T-cell (primary cell): ENCODE measurements at regions not wholly inside any gene's neighbourhood (a gene's known extent, or its start where the extent isn't known, plus 50 kb on each side); places are given as distances from the start of the nearest gene placed in this dataset.

Source experiments
- ATAC-seq, 4 experiments: fragments of 200-7000 bp in 3 of 4; fragments of 150-1000 bp in 1 of 4; cut with Tn5 transposase; replicated peaks in 1 of 4; 1 replicate in 3 of 4; 2 replicates in 1 of 4; pipeline ENCODE4 v1.10.0; 2021; ENCODE audit warnings: moderate library complexity in 3 of 4, mild to moderate bottlenecking in 2 of 4, moderate number of reproducible peaks in 1 of 4
- CTCF ChIA-PET, 2 donors: fragments of 300-600 bp; sonication (Branson Sonifier 250); formaldehyde crosslinking; loops; one replicate each; lab custom pipeline; 2022; ENCODE audit warnings: antibody characterized with exemption in 2 of 2; lab: Charles Lee
- POLR2A ChIA-PET, 2 donors: fragments of 300-600 bp; sonication (Branson Sonifier 250); formaldehyde crosslinking; loops; one replicate each; lab custom pipeline; 2022; ENCODE audit warnings: antibody characterized with exemption in 2 of 2; lab: Charles Lee
- DNase-seq, 35 experiments: peaks; one replicate each; pipeline versions ENCODE4 v3.0.0 to v3.0.0-alpha.2; 2013 to 2023
- H3K27ac ChIP-seq: one replicate; pipeline ENCODE4 v1.5.1; 2013; ENCODE audit warnings: low read length
- H3K27me3 ChIP-seq, 2 experiments: replicated peaks in 1 of 2; 1 replicate in 1 of 2; 2 replicates in 1 of 2; pipeline versions ENCODE4 v1.6.1 to v1.7.0; 2013; ENCODE audit warnings: low read length in 1 of 2, mixed read lengths in 1 of 2; ENCODE audit not compliant: control insufficient read depth in 2 of 2, insufficient read depth in 2 of 2; ENCODE audit errors: extremely low read depth in 1 of 2
- H3K36me3 ChIP-seq, 2 donors: 1 replicate in 1 of 2; 2 replicates in 1 of 2; pipeline versions ENCODE4 v1.6.1 to v1.7.0; 2013; ENCODE audit warnings: low read length in 1 of 2; ENCODE audit not compliant: control insufficient read depth in 2 of 2, insufficient read depth in 1 of 2; ENCODE audit errors: extremely low read depth in 1 of 2
- H3K4me1 ChIP-seq, 2 experiments: 1 replicate in 1 of 2; 2 replicates in 1 of 2; pipeline versions ENCODE4 v1.6.1 to v1.7.0; 2013; ENCODE audit warnings: low read length in 2 of 2, mixed read lengths in 1 of 2; ENCODE audit not compliant: insufficient read depth in 2 of 2, control insufficient read depth in 1 of 2; ENCODE audit errors: extremely low read depth in 1 of 2
- H3K4me3 ChIP-seq, 2 donors: 1 replicate in 1 of 2; 2 replicates in 1 of 2; pipeline versions ENCODE4 v1.5.1 to v1.7.0; 2013; ENCODE audit warnings: mild to moderate bottlenecking in 2 of 2, low read length in 1 of 2, moderate library complexity in 1 of 2; ENCODE audit not compliant: control insufficient read depth in 1 of 2; ENCODE audit errors: extremely low read depth in 1 of 2
- H3K9me3 ChIP-seq: 2 replicates; pipeline ENCODE4 v1.7.0; 2013
- H3K27ac Mint-ChIP-seq, 2 donors: one replicate each; pipeline ENCODE4 v1.8.0; 2020 to 2021; ENCODE audit warnings: mild to moderate bottlenecking in 2 of 2, mixed read lengths in 2 of 2
- H3K27me3 Mint-ChIP-seq, 2 donors: one replicate each; pipeline ENCODE4 v1.8.0; 2021 to 2022; ENCODE audit warnings: mixed read lengths in 2 of 2
- H3K36me3 Mint-ChIP-seq: one replicate; pipeline ENCODE4 v1.8.0; 2021; ENCODE audit warnings: mixed read lengths
- H3K4me1 Mint-ChIP-seq, 3 donors: one replicate each; pipeline ENCODE4 v1.8.0; 2020 to 2022; ENCODE audit warnings: mixed read lengths in 3 of 3, mild to moderate bottlenecking in 1 of 3
- H3K4me3 Mint-ChIP-seq, 3 donors: one replicate each; pipeline ENCODE4 v1.8.0; 2020 to 2022; ENCODE audit warnings: mild to moderate bottlenecking in 3 of 3, mixed read lengths in 3 of 3, moderate library complexity in 3 of 3
- H3K9me3 Mint-ChIP-seq, 3 donors: one replicate each; pipeline ENCODE4 v1.8.0; 2020 to 2022; ENCODE audit warnings: mixed read lengths in 3 of 3
- WGBS: methylation state at CpG from one replicate; pipeline ENCODE4 v1.1.5; 2013; ENCODE audit warnings: missing lambda C conversion rate; ENCODE audit not compliant: insufficient coverage; 5-methylcytosine and 5-hydroxymethylcytosine counted together

- ChIA-PET POLR2A (interaction anchor here in 1 of 2 donors (0.6 kb wide), 1 partner anchor 17 kb away, joined by 3 read pairs; no protein-coding TSS in a partner anchor), CTCF (no interaction called here)
- WGBS = 100% methylated on average over 1 of the region's 3 CpGs
- peaks cover 10 to 14% of the 10 kb centered on the region in 2 experiments for H3K4me1 ChIP-seq
- H3K4me1 Mint-ChIP-seq = peaks cover 40 to 56% (median 45%) of the 10 kb centered on the region in 3 donors
- H3K4me3 ChIP-seq = no peak overlapping the region
- ATAC-seq (no peak), DNase-seq (no peak)
- no peaks in the 10 kb centered on the region for H3K27me3 Mint-ChIP-seq
- no peaks in the 10 kb centered on the region for H3K27me3 ChIP-seq
- H3K36me3 Mint-ChIP-seq = no peaks in the 10 kb centered on the region
- no peak overlapping the region for H3K4me3 Mint-ChIP-seq
- no peaks in the 10 kb centered on the region for H3K9me3 ChIP-seq
- H3K27ac ChIP-seq = no peak overlapping the region
- peaks cover 0 to 4% (median 0%) of the 10 kb centered on the region in 3 donors for H3K9me3 Mint-ChIP-seq
- H3K27ac Mint-ChIP-seq = peak overlapping the region in 1 of 2 donors; percentile 71
- no peaks in the 10 kb centered on the region for H3K36me3 ChIP-seq
Measured at GRCh38 chr4:152068866-152069265, 308.1 kb upstream of the GATB start.

DNA sequence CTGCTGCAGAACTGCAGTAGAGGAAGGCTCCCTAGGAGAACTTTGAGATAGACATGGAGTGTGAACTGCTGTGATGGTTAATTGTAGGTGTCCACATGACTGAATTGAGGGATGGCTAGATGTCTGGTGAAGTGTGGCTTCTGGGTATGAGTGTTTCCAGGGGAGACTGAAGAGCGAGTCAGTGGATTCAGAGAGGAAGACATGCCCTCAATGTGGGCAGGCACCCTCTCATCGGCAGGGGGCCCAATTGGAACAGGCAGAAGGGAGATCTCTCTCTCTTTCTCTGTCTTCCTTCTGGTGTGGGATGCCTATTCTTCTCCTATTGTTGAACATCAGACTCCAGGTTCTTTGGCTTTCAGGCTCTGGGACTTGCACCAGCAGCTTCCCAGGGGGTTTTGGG, 304.7 kb upstream of the GATB start:
- peak in 7 of 35 experiments; percentile 3 to 33 (median 16) for DNase-seq
- Histone ChIP-seq H3K27me3 (no peaks in the 10 kb centered on the region), H3K4me3 (no peak overlapping the region), H3K4me1 (peaks cover 14 to 21% of the 10 kb centered on the region in 2 experiments), H3K9me3 (no peaks in the 10 kb centered on the region), H3K36me3 (no peaks in the 10 kb centered on the region), H3K27ac (no peak overlapping the region)
- H3K9me3 Mint-ChIP-seq = peaks cover 0 to 4% (median 0%) of the 10 kb centered on the region in 3 donors
- no peak overlapping the region for H3K4me3 Mint-ChIP-seq
- peaks cover 43 to 55% (median 52%) of the 10 kb centered on the region in 3 donors for H3K4me1 Mint-ChIP-seq
- POLR2A ChIA-PET = no interaction called here
- CTCF ChIA-PET = interaction anchor here in 1 of 2 donors (0.6 kb wide), 1 partner anchor 296 kb away, joined by 4 read pairs; no protein-coding TSS in a partner anchor
- WGBS = no CpG with 5 or more reads among the region's 2 CpGs
- H3K27me3 Mint-ChIP-seq = no peaks in the 10 kb centered on the region
- no peak overlapping the region for H3K27ac Mint-ChIP-seq
- H3K36me3 Mint-ChIP-seq = no peaks in the 10 kb centered on the region
- peak in 1 of 4 experiments; percentile 31 for ATAC-seq

GRCh38 chr4:152064753-152065152, 303.9 kb upstream of the GATB start:
- ATAC-seq (no peak), DNase-seq (no peak)
- no peaks in the 10 kb centered on the region for H3K27me3 ChIP-seq
- no peak overlapping the region for H3K4me3 Mint-ChIP-seq
- no peak overlapping the region for H3K27ac ChIP-seq
- H3K9me3 ChIP-seq = no peaks in the 10 kb centered on the region
- H3K4me1 Mint-ChIP-seq = peaks cover 41 to 52% (median 48%) of the 10 kb centered on the region in 3 donors
- H3K9me3 Mint-ChIP-seq = peaks cover 0 to 4% (median 0%) of the 10 kb centered on the region in 3 donors
- H3K27ac Mint-ChIP-seq = peak overlapping the region in 1 of 2 donors; percentile 49
- H3K27me3 Mint-ChIP-seq = no peaks in the 10 kb centered on the region
- H3K36me3 Mint-ChIP-seq = no peaks in the 10 kb centered on the region
- H3K4me3 ChIP-seq = no peak overlapping the region
- no peaks in the 10 kb centered on the region for H3K36me3 ChIP-seq
- peaks cover 14 to 21% of the 10 kb centered on the region in 2 experiments for H3K4me1 ChIP-seq
- CTCF ChIA-PET = interaction anchor here in 1 of 2 donors (1.0 kb wide), 1 partner anchor 284 kb away, joined by 3 read pairs; no protein-coding TSS in a partner anchor
- WGBS = no CpG with 5 or more reads among the region's 1 CpG
- POLR2A ChIA-PET = no interaction called here

DNA sequence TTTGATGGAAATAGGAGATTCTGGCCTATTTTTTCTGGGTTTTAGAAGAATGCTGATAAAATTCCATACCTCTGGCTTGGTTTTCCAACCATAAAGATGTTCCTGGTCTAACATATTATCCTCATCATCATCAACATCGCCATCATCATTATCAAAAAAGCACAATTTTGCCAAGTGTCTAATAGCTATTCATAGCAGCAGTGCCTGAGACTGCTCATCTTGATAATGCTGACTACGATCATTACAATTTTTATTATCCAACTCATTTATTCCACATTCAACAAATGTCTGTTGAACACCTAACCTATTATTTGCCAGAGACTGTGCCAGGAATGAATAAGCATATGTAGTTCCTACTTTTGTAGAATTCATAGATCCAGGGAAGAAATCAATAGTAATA, 303.5 kb upstream of the GATB start:
- Histone ChIP-seq H3K27me3 (no peaks in the 10 kb centered on the region), H3K36me3 (no peaks in the 10 kb centered on the region), H3K4me3 (no peak overlapping the region), H3K27ac (no peak overlapping the region), H3K9me3 (no peaks in the 10 kb centered on the region), H3K4me1 (peaks cover 14 to 21% of the 10 kb centered on the region in 2 experiments)
- WGBS = 90% methylated on average over 1 of the region's 2 CpGs
- Mint-ChIP-seq H3K27ac (peak overlapping the region in 1 of 2 donors; percentile 49), H3K4me3 (peak overlapping the region in 1 of 3 donors; percentile 23), H3K27me3 (no peaks in the 10 kb centered on the region), H3K36me3 (no peaks in the 10 kb centered on the region), H3K9me3 (peaks cover 0 to 4% (median 0%) of the 10 kb centered on the region in 3 donors), H3K4me1 (peaks cover 41 to 51% (median 48%) of the 10 kb centered on the region in 3 donors)
- DNase-seq (no peak), ATAC-seq (no peak)
- POLR2A ChIA-PET = no interaction called here
- CTCF ChIA-PET = interaction anchor here in 1 of 2 donors (1.0 kb wide), 1 partner anchor 285 kb away, joined by 3 read pairs; no protein-coding TSS in a partner anchor

DNA sequence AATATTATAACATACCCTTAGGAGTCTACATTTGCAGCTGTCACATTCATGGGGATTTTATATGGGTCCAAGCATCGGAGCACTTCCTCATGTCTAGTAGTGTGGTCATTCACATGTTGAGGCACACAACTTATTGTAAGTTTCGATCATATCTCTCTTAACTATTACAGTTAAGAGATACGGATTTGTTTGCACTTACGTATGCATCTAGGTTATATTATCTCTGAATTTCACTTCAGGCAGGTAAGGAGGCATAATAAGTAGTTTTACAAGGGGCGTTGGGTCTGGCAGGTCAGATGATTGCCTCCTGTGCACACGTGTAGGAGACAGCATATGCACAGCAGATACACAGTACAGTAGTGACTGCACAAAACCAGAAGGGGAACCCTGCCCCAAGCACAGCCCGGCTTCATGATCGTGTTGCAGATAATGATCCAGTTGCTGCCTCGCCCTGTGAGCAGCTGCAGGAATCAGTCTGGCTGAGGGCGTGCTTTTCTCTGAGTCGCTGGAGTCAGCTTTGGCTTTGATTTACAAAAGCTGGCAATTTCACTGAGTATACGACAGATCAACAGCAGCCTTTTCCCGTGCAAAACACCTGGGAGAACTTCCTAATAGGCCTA, 302.9 kb upstream of the GATB start:
- CTCF ChIA-PET = interaction anchor here in 1 of 2 donors (1.0 kb wide), 1 partner anchor 285 kb away, joined by 3 read pairs; no protein-coding TSS in a partner anchor
- peaks cover 12 to 18% of the 10 kb centered on the region in 2 experiments for H3K4me1 ChIP-seq
- no peaks in the 10 kb centered on the region for H3K36me3 Mint-ChIP-seq
- no peaks in the 10 kb centered on the region for H3K27me3 ChIP-seq
- no peak overlapping the region for H3K4me3 ChIP-seq
- POLR2A ChIA-PET = no interaction called here
- H3K9me3 ChIP-seq = no peaks in the 10 kb centered on the region
- no peaks in the 10 kb centered on the region for H3K27me3 Mint-ChIP-seq
- peak overlapping the region in 2 of 3 donors; percentile 23 to 24 for H3K4me3 Mint-ChIP-seq
- H3K36me3 ChIP-seq = no peaks in the 10 kb centered on the region
- no peak overlapping the region for H3K27ac ChIP-seq
- 38% methylated on average over 8 of the region's 13 CpGs for WGBS
- DNase-seq (peak in 34 of 35 experiments; percentile 20 to 71 (median 49)), ATAC-seq (peak; percentile 64 to 98 (median 94))
- peaks cover 0 to 4% (median 0%) of the 10 kb centered on the region in 3 donors for H3K9me3 Mint-ChIP-seq
- H3K4me1 Mint-ChIP-seq = peaks cover 36 to 46% (median 43%) of the 10 kb centered on the region in 3 donors
- peak overlapping the region; percentile 34 to 55 for H3K27ac Mint-ChIP-seq

DNA sequence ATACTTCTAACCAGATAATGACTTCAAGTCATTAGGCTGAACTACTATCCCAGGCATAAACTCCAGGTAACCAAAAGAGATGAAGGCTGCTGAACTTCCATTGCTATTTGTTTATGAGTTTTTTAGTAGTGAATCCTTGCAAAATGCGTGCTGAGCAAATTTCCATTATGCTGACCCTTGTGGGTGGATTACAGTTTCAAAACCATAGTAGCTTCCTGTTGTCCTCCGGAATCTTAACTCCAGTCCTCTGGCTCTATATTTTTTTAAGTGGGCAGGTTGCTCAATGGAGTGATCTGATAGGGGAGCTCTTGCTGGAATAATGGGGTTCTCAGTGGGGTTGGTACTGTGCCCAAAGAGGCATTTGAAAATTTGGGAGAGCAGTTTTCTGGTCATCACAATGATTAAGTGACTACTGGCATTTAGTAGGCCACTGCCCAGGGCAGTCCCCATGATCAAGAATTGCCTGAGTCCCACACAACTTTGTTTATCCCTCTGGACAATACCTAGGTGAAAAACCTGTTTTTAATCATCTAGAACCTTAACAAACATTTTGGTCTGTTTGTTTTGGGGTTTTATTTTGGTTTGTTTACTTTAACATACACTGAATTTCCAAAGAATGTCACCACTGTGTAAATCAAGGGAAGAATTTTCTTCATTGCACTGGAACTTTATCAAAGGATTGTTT, 302.3 kb upstream of the GATB start:
- H3K27ac ChIP-seq = no peak overlapping the region
- no peaks in the 10 kb centered on the region for H3K9me3 ChIP-seq
- H3K27me3 Mint-ChIP-seq = no peaks in the 10 kb centered on the region
- peaks cover 30 to 39% (median 37%) of the 10 kb centered on the region in 3 donors for H3K4me1 Mint-ChIP-seq
- no peaks in the 10 kb centered on the region for H3K27me3 ChIP-seq
- H3K9me3 Mint-ChIP-seq = peaks cover 0 to 4% (median 4%) of the 10 kb centered on the region in 3 donors
- DNase-seq (no peak), ATAC-seq (no peak)
- H3K36me3 Mint-ChIP-seq = no peaks in the 10 kb centered on the region
- CTCF ChIA-PET = no interaction called here
- no peak overlapping the region for H3K4me3 Mint-ChIP-seq
- no peaks in the 10 kb centered on the region for H3K36me3 ChIP-seq
- POLR2A ChIA-PET = no interaction called here
- no peak overlapping the region for H3K4me3 ChIP-seq
- peak overlapping the region in 1 of 2 donors; percentile 34 for H3K27ac Mint-ChIP-seq
- WGBS = no CpG with 5 or more reads among the region's 2 CpGs
- H3K4me1 ChIP-seq = peaks cover 12 to 18% of the 10 kb centered on the region in 2 experiments
